ENCODE measurements at regions not wholly inside any gene's neighbourhood (a gene's known extent, or its start where the extent isn't known, plus 50 kb on each side); places are given as distances from the start of the nearest gene placed in this dataset.

DNA sequence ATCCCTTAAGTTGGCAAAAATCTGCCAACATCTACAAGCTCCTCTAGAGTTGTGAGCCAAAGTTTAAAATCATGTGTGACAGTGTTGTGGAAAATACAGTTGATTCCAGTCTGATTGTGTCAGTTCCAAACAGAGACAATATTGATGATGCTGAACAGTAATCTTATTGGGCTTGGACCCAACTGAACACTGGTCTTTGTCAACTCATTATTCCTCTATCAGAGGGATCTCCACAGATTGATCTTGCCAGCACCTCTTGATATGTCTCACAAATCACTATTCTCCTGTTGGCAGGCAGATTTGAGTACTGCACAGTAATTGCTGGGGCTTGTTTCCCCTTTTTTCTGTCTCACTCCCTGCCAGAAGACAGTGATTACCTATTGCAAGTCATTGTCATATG lies 326.6 kb upstream of the DPH6 start:
- DNase-seq = no peak

DNA sequence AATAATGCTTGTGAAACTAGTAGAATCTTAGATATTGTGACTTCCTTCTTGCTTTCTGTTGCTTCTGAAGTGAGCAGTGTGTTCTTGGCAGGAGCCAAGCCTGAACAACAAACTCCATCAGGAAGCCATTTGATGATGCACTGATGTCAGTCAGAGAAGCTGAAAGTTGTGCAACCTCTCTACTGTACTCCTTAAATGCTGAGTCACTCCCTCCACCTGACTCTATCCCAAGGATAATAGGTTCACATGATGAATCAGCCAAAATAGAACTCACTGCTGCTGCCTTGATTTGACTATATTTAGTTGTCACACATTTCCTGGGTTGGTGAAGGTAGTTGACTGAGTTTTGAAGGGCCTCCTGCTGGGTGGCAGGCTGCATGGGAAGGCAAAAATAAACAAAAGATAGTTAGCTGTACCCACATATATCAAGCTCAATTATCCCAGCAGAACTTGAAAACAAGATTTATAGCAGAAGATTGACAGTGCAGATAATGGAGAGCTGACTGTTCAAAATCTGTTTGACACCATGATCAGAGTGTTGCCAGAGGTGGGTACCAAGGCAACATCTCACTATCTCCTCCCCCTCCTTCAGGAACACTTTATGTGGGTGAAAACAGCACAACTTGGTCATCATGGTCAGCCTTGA lies 328.4 kb upstream of the DPH6 start:
- no peak for DNase-seq

DNA sequence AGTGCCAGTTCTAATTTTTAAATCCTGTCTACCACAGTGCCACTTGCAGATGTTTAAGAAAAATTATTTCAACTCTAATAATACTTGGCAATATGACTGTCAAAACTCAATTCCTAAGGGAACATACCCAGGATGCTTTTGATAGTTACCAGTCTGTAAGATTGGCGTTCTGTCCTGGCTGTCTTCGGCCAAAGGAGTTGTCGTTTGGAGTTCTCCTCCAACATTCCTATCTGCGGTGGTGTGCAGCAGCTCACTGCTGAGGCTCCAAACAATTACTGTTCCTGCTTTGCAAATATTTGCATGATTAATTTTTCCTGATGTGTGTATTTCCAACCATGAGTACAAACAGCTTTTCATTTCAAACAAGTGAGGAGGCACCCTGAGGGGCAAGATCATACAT lies 330.8 kb upstream of the DPH6 start:
- DNase-seq = no peak

DNA sequence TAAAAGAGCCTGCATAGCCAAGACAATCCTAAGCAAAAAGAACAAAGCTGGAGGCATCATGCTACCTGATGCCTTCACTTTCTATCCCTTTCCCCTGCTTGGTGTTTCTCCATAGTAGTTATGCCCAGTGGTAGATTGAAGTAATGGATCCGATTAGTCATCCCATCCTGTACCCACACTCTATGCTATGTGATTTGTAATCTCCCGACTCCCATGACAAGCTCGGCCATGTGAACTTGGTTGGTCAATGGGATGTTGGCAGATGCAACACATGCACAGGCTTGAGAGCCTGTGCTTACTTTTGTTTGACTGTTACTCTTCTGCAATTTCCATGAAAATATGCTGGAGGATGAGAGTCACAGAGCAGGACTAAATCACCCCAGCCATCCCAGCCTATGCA lies 334.9 kb upstream of the DPH6 start:
- DNase-seq = no peak

DNA sequence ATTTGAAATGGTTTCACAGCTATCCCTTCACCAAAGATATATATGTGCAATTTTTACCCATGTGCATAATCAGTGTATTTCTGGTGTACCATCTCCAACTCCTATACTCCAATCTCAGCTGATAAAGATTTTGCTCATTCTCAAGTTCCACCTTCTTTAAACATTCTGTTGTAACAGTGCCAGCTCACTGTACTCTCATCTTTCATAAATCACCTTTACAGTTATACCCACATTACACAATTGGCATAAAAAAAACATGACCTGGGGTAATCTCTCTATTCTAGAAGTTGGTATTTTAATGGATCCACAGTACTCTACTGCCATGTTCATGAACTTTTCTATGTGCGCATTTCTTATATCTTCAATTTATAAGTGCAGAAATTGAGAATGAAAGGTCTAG lies 339.9 kb upstream of the DPH6 start:
- no peak for DNase-seq

DNA sequence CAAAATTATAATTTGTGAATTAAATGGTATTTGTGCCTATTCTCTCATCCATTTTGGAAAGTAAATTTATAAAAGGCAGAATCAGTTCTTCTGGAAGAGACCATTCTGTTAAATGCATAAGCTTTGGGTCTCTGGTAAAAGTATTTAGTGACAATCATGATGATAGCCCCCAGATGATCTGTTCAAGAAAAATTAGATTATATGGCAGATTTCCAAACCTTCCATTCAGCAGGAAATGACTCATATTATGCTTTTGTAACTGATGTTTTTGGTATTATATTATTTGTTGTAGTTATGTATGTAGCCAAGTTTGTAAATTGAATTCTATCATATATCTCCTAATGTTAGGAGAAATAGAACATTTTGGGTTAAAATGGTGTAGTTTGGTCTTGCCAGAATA lies 340.8 kb upstream of the DPH6 start:
- no peak for DNase-seq

DNA sequence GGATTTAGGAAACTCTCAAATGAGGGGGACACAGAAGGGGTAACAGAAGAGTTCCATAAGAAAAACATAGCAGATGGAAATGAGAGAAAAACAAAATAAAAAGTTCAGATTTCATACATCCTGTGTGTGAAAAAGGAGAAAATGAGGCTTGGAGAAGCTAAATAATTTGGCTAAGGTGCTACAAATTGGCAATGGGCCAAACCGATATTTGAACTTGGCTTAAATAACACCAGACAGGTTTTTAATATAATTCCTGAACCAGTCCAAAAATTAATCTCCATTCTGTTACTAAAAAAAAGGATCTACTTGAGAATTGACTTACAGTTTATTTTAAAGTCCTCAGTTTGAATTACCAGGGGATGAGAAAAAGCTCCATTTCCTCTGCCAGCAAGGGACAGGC lies 342.9 kb upstream of the DPH6 start:
- no peak for DNase-seq

DNA sequence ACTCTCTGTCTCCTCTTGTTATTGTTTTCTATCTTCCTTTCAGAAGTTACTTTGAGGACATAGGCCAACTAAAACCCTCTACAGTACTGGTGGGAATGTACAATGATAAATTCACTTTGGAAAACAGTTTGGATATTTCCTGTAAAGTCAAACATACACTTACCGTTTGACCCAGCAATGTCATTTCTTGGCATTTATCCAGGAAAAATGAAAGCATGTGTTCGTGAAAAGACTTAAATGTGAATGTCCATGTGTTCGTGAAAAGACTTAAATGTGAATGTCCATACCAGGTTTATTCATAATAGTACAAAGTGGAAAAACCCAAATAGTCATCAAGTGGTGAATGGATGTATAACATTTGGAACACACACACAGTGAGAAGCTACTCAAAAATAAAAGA lies 361.5 kb upstream of the DPH6 start:
- DNase-seq = no peak

DNA sequence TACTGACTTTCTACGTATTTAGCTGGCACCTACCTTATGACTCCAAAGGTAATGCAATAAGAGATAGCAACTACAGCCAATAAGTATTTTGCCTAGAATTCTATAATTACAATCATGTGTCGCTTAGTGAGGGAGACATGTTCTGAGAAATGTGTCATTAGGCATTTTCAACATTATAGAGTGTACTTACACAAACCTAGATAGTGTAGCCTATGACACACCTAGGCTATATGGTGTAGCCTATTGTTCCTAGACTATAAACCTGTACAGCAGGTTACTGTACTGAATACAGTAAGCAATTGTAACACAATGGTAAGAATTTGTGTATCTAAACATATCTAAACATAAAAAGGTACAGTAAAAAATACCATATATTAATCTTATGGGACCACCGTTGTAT lies 363.4 kb upstream of the DPH6 start:
- DNase-seq = no peak

DNA sequence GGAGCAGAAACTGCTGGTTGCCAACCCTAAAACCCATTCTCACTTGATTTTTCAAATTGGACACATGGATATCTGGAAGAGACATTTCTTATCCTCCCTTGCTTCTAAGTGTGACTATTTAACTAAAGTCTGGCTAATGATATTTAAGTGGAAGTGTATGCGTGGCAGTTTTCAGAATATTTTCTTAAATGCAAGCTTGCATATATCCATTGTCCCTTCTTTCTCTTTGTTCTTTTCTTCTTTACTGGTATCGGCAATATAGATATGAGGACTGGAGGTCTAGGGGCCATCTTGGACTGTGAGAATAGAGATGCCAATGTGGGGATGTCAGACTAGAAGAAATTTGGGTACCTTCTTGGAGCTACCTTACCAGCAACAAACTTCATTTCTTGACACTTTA lies 364.3 kb upstream of the DPH6 start:
- no peak for DNase-seq

DNA sequence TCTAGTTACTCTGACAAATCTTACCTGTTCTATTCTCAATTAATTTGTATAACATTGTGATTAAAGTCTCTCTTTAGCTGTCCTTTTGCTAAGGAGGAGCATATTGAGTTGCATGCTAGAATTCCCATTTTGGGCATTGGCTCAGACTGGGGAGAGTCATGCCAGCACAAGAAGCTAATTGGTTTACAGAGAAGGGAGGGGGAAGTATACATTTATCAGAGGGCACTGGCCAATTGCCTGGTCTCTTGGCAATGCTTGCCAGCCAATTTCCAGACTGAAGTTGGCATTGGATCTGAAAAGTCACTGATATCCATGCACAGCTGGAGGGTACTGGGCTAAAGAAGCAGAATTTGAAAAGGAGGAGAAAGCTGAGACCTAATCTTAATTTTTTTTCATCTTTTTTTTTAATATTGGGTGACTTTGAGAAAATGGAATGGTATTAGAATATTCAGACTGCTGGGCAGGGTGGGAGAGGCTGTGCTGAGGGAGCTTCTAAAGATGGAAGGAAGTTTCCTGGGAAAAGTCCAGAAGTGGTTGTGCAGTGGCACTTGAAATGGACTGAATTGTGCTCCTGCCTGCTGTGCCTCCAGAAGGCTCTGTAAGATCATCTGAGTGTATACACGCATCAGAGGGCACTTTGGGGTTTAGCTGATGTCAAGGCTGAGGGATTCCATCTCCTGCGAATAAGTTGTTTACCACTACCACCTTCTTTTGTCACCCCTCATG lies 365.2 kb upstream of the DPH6 start:
- DNase-seq = no peak

DNA sequence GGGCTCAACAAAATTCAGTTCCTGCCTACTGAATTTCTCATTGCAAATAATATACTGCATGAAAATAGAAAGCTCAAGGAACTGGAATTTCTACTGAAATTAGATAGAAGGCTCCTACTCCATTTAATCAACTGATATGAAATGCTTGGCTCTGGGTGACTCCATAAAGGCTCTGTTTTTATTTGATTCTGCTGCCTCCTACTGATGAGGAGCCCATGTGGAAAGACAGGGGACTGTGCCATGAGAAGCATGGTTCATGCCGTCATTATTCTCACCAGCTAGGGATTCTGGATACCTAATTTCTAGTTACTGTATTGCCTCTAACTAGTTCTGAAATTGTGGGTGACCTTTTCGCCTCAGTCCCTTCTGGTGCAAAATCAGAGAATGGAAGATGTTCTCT lies 366.2 kb upstream of the DPH6 start:
- no peak for DNase-seq

DNA sequence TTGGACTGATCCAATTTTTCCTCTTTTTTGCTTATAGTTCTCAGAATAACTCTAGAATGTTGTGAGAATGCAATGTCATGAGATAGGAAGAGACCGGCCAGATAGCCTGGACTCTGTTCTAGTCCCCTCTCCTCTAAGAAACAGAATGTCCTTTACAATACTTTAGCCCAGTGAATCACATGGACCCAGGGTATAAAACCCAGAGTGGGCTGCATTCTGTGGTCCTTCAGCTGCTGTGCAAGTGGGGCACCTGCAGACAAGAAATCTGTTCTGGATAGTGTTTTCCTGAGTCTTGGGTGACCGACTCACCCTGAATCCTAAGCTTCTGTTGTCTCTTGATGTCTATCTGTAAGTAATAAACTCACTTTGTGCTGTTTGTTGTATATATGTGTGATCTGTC lies 368.6 kb upstream of the DPH6 start:
- DNase-seq = no peak

DNA sequence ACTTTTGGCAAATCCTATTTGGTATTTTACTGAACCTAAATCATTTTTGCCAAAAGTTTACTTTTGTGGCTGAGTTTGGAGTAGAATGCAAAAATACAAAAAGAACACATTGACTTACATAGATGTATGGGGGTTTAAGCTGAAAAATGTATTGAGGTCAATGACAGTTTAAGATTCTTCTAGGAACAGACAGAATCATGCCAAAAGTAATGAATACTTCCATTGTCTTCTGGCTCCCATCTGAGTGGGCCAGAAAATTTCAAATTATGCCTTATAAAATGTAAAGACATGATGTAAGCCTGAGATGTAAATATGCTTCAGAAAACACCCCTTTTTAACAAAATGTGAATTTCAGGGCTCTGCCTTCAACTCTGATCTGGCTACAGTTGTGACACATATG lies 375.1 kb upstream of the DPH6 start:
- DNase-seq = no peak

DNA sequence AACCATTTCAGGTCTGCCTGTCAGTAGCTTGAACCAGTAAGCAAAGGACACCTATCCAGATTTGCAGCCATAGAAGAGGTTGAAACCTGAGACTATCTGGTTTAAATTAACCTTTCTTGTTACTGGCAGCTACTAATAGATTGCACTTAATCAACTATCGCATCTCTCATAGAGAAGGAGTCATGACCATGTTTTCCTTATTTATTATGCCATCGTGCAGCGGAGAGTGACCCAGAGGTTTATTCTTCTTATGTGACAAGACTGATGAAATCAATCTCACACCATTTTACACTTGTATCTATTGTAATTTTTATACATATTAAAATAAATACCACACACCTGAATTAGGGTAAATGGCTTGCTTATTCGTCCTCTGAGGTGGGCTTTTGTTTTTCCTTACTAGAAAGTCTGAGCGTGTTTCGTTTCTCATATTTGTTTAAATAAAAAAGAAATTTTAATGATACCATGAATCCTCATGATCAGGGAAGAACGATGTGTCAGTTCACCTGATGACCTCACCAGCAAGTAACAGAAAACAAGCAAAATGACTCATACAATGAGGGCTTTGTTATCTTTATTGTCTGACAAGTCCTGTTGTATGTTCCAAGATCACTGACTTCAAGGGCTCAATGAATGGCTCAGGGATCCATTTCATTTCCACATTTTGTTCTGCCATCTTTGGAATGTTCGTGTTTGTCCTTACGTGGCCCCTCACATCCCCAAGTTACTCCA lies 379.5 kb upstream of the DPH6 start:
- DNase-seq = no peak

DNA sequence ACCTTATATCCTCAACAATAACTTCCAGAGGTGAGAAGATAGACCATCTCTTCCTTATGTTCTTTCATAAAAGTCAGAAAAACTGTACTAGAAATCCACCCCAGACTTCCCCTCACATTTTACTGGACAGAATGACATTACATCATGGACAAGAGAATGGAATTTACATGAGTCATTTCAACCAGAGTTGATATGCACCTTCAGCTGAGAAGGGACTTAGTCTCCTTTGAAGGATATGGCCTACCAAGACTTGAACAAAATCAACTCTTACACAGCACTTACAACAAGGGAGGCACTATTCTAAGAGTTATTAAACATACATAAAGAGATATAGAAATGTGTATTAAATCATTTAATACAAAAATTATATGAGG lies 380.0 kb upstream of the DPH6 start:
- DNase-seq = no peak

DNA sequence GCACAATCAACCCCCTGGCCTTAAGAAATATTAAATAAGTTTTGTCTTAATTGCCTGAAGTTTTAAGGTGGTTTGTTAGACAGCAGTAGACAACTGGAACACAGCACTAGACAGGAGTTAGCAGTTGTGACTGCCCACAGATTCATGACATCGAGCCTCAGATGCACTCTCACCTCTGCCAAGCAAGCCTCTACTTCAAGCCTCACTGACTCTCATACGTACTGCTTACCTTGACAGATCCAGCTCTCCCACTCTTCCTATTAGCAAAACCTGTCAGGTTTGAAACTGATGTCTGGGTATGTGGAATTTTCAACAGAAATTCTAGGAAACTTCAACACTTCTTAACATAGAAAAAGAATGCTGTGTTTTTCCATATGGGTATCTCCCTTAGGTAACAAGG lies 382.9 kb upstream of the DPH6 start:
- DNase-seq = no peak

DNA sequence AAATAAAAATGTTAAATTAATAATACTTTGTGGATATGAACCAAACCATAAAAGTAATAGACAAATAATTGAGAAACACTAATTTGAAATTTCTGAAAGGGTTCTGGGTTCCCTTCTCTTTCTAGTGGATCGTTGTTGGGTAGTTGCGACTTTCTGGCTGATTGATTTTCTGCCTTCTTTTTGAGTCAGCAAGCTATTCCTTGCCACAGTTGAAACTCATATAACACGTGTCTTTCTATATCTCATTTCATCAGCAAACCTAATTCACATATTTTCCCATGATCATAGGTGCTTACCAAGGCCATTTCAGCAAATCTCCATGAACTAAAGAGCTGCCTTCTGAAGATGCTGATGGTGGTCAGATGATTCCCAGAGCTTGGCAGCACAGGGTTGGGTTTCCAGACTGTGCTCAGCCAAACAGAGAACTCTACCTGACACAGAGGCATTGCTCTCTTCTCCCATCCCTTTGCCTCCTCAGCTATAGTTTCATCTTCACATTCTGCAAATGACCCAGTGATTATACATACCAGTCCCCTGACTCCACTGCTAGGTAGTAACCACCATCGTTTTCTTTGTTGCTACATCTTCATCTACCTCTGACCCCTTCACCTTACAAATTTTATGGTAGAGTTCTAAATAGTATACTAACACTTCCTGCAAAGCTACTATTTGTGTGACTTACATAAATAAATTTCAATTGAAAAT lies 383.9 kb upstream of the DPH6 start:
- no peak for DNase-seq

DNA sequence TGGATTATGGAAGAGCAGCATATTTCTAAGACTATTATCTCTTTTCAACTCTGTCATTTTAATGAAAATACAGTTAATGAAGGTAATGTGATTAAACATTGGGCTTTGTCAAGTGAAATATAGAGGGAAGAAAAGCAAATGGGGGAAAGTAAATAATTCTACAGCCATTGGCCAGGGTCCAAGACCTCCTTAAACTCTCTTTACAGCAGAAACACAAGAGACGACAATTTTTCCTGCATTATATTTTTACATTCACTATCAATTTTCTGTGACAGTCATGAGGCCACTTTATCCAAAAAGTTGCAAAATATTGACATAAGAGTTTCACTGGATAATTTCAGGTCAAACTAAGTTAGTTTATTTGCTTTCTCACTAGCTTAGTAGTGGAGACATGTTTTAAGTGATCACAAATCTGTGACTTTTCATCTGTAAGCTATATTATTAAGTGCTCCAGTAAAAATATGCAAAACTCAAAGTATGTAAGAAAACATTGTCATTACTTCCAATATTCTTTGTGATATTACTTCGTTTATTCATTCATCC lies 385.9 kb upstream of the DPH6 start:
- DNase-seq = no peak

DNA sequence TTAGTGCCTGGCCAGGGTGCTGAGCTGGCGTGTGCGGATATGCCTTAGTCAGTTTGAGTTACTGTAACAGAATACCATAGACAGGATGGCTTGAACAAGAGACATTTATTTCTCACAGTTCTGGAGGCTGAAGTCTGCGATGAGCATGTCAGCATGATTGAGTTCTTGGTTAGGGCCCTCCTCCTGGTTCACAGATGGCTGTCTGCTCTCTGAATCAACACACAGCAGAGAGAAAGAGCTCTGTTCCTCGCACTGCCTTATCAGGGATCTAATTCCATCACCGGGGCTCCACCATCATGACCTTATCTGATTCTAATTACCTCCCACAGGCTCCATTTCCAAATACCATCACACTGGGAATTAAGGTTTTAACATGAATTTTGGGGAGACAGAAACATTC lies 386.6 kb upstream of the DPH6 start:
- DNase-seq = no peak

DNA sequence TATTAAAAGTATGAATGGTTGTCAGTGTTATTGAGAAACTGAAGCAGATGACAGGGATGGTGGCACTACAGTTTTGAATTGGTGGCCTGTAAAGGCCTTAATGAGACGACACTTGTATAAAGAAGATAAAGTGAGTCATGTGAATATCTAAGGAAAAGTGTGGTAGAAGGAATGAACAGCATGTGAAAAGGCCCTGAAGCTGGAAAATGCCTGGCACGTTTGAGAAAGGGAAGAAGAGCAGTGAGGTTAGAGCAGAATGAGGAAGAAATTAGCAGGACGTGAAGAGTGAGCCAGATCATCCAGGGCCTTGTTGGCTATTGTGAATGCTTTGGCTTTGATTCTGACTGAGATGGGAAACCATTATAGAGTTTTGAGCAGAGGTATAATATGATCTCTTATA lies 387.6 kb upstream of the DPH6 start:
- no peak for DNase-seq

DNA sequence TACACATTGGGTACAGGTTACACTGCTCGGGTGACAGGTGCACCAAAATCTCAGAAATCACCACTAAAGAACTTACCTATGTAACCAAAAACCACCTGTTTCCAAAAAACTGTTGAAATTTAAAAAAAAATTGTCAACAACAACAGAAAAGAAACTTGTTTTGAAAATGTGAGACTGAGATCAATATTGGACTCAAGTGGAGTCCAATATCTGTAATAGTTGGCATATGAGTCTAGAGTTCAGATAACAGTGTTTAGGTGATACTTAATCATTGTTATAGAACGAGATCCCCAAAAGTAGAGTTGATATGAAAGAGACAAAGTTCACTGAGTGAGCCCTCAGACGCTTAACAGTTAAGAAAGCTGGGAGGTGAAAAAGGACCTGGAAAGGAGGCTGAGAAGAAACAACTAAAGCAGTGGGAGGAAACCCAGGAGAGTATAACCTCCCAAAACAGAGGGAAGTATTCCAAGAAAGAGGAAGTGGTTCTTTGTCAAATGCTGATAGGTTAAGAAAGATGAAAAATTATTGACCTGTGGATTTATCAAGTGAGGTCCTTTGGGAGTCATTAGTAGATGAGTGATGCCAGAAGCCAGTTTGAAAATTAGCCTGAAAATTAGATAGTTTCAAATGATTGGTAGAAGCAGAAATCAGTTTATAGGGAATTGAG lies 388.6 kb upstream of the DPH6 start:
- DNase-seq = no peak

DNA sequence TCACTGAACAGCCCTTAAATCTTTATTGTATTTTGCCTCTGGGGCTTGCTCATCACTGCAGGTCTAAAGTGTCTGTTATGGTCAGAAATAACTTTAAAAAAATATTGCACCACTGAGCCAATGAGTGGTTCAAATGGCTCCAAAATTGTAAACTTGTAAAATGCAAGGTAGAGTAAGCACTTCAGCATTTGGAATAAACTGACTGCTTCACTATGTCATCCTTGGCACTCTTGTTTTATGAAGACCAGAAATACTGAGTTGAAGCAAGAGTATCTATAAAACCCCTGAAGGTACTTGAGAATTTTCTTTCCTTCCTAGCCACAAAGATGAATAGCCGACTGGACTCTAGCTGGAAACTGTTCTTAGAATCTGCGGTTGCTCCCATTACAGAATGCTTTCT lies 390.3 kb upstream of the DPH6 start:
- DNase-seq = no peak
